Osteoblast (primary cell): ENCODE measurements at regions not wholly inside any gene's neighbourhood (a gene's known extent, or its start where the extent isn't known, plus 50 kb on each side); places are given as distances from the start of the nearest gene placed in this dataset.

Source experiments
- DNase-seq: peaks from one replicate; pipeline ENCODE4 v3.0.0; 2011; ENCODE audit warnings: low spot score, mixed read lengths; ENCODE audit not compliant: insufficient read length; ENCODE audit errors: missing footprints
- H2AFZ ChIP-seq: 2 replicates; pipeline ENCODE4 v1.6.0; 2011; ENCODE audit warnings: mild to moderate bottlenecking, low read length
- H3K27ac ChIP-seq: 2 replicates; pipeline ENCODE4 v1.5.1; 2011; ENCODE audit warnings: mild to moderate bottlenecking, low read depth, low read length, moderate library complexity
- H3K27me3 ChIP-seq: 2 replicates; pipeline ENCODE4 v1.6.0; 2012; ENCODE audit warnings: mild to moderate bottlenecking, control low read depth, inconsistent platforms, low read length, moderate library complexity; ENCODE audit not compliant: insufficient read depth
- H3K36me3 ChIP-seq: 2 replicates; pipeline ENCODE4 v1.5.1; 2011; ENCODE audit warnings: mild to moderate bottlenecking, low read length, control low read depth, moderate library complexity; ENCODE audit not compliant: insufficient read depth
- H3K4me1 ChIP-seq: 2 replicates; pipeline ENCODE4 v1.5.1; 2011; ENCODE audit warnings: mild to moderate bottlenecking, low read length, control low read depth, moderate library complexity; ENCODE audit not compliant: insufficient read depth
- H3K4me2 ChIP-seq: 2 replicates; pipeline ENCODE4 v1.6.0; 2011; ENCODE audit warnings: mild to moderate bottlenecking, low read length; ENCODE audit not compliant: insufficient read depth
- H3K4me3 ChIP-seq: fragments of 200-600 bp; sonication (generic); 3 replicates; pipeline ENCODE4 v1.5.1; 2012; ENCODE audit warnings: mild to moderate bottlenecking, low read length, inconsistent platforms; ENCODE audit not compliant: insufficient read depth
- H3K79me2 ChIP-seq: 2 replicates; pipeline ENCODE4 v1.6.0; 2012; ENCODE audit warnings: mild to moderate bottlenecking, low read length, control low read depth, inconsistent platforms; ENCODE audit not compliant: insufficient read depth
- H3K9me3 ChIP-seq: 2 replicates; pipeline ENCODE4 v1.5.1; 2011; ENCODE audit warnings: low read depth, low read length, control low read depth
- H4K20me1 ChIP-seq: 2 replicates; pipeline ENCODE4 v1.6.0; 2012; ENCODE audit warnings: mild to moderate bottlenecking, low read length, control low read depth; ENCODE audit not compliant: insufficient read depth
- CTCF ChIP-seq: IDR thresholded peaks from 2 replicates; pipeline ENCODE4 v1.5.1; 2011; ENCODE audit warnings: mild to moderate bottlenecking, low read depth, low read length, moderate library complexity; ENCODE audit errors: extremely low read depth

DNA sequence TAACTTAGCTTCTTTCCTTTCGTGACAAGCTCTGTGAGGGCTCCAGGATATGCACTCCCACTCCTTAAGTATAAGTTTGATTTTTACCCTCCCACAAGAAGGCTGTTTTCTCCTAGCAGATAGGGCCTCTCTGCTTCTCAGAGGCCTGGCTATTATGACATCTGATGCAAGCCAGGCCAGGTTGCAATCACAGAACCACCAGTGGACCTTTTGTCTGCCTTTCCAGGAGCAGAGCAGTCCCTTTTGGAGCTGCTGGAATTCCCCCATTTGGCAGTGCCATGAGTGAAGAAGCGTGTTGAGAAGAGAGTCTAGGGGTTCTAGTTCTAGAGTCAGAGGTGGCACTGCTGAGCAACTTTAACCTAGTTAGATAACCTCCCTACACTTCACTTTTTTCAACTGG lies 1004.3 kb upstream of the SEMA6D start:
- no peaks in the 10 kb centered on the region for H3K4me1 ChIP-seq
- peaks cover 5% of the 10 kb centered on the region for H3K9me3 ChIP-seq
- no peaks in the 10 kb centered on the region for H4K20me1 ChIP-seq
- no peak overlapping the region for H3K4me3 ChIP-seq
- TF ChIP-seq CTCF, result no peak
- no peak for DNase-seq
- H2AFZ ChIP-seq, result no peak overlapping the region
- H3K27me3 ChIP-seq, result no peaks in the 10 kb centered on the region
- no peak overlapping the region for H3K4me2 ChIP-seq
- no peaks in the 10 kb centered on the region for H3K36me3 ChIP-seq
- H3K79me2 ChIP-seq, result no peaks in the 10 kb centered on the region
- no peak overlapping the region for H3K27ac ChIP-seq

GRCh38 chr15:46714950-46715349 lies 1002.4 kb upstream of the SEMA6D start:
- no peaks in the 10 kb centered on the region for H3K4me1 ChIP-seq
- H2AFZ ChIP-seq, result no peak overlapping the region
- no peaks in the 10 kb centered on the region for H4K20me1 ChIP-seq
- no peak for TF ChIP-seq CTCF
- peaks cover 7% of the 10 kb centered on the region for H3K9me3 ChIP-seq
- H3K27ac ChIP-seq, result no peak overlapping the region
- no peak for DNase-seq
- no peak overlapping the region for H3K4me3 ChIP-seq
- no peak overlapping the region for H3K4me2 ChIP-seq
- no peaks in the 10 kb centered on the region for H3K36me3 ChIP-seq
- H3K27me3 ChIP-seq, result no peaks in the 10 kb centered on the region
- H3K79me2 ChIP-seq, result no peaks in the 10 kb centered on the region

DNA sequence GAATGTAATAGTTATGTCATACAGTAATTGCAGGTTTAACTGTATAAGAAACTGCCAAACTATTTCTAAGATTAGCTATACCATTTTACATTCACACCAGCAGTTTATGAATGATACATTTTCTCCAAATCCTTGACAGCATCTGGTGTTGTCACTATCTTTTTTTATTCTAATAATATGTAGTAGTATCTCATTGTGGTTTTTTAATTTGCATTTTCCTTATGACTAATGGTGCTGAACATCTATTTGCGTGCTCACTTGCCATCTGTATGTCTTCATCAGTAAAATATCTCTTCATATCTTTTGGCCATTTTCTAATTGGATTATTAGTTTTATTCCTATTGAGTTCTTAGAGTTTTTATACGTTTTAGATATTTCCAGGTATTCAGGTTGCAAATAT lies 994.0 kb upstream of the SEMA6D start:
- no peak for DNase-seq
- Histone ChIP-seq H2AFZ (no peak overlapping the region), H3K4me2 (no peak overlapping the region), H3K9me3 (peaks cover 2% of the 10 kb centered on the region), H3K27me3 (no peaks in the 10 kb centered on the region), H3K79me2 (no peaks in the 10 kb centered on the region), H3K36me3 (no peaks in the 10 kb centered on the region), H3K27ac (no peak overlapping the region), H3K4me3 (no peak overlapping the region), H3K4me1 (no peaks in the 10 kb centered on the region), H4K20me1 (no peaks in the 10 kb centered on the region)
- TF ChIP-seq CTCF, result no peak

DNA sequence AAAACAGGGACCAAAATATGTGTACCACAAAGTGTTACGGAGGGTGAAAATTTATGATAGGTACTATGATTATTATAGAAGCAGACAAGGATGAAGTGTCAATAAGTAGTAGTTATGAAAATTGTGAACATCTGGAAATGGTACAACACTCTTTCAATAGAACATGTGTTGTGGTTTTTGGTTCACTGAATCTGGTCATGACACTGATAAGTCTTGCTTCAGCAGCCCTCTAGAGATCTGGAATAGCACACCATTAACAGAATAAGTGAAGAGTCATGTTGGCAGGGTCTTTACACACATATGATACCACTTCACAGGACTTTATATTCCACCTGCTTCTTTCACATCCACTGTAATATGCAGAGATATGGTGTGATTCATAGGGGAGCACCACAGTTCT lies 985.2 kb upstream of the SEMA6D start:
- no peak overlapping the region for H3K27ac ChIP-seq
- H2AFZ ChIP-seq, result no peak overlapping the region
- no peaks in the 10 kb centered on the region for H3K27me3 ChIP-seq
- H3K36me3 ChIP-seq, result no peaks in the 10 kb centered on the region
- H3K4me1 ChIP-seq, result no peaks in the 10 kb centered on the region
- no peak overlapping the region for H3K4me3 ChIP-seq
- H3K79me2 ChIP-seq, result no peaks in the 10 kb centered on the region
- no peak for TF ChIP-seq CTCF
- H3K4me2 ChIP-seq, result no peak overlapping the region
- H4K20me1 ChIP-seq, result no peaks in the 10 kb centered on the region
- H3K9me3 ChIP-seq, result peaks cover 3% of the 10 kb centered on the region
- DNase-seq, result no peak
